ENCODE measurements at regions not wholly inside any gene's neighbourhood (a gene's known extent, or its start where the extent isn't known, plus 50 kb on each side); places are given as distances from the start of the nearest gene placed in this dataset.

DNA sequence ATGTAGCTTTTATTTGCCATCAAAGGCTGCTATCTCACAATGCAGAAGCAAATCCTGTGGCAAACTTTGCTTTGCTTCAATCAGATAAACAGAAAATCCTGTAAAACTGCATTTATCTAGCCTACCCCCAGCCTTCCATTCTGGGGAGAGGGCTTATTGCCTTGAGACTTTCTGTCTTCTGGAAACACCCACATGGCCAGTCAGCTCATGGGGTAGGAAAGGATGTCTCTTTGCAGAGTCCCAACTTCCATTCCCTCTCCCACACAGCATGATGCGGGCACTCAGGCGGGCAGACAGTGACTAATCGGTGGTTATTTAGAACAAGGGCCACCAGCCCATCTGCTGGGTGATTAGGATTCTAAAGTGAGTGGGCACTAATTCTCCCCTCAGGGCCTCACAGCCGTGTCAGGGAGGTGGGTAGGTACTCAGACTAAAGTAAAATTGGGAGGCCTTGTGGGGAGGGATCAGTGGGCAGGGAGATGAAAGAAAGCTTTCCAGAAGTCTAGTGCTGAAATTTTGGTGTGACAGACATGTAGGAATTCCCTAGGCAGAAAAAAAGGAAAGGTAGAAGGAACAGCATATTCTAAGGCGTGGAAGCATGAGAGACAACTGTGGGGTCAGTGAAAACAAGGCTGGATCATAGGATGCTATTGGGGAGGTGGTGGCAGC is 720.5 kb downstream of the VRK1 start:
- DNase-seq (ENCODE audit: low spot score) = no peak

DNA sequence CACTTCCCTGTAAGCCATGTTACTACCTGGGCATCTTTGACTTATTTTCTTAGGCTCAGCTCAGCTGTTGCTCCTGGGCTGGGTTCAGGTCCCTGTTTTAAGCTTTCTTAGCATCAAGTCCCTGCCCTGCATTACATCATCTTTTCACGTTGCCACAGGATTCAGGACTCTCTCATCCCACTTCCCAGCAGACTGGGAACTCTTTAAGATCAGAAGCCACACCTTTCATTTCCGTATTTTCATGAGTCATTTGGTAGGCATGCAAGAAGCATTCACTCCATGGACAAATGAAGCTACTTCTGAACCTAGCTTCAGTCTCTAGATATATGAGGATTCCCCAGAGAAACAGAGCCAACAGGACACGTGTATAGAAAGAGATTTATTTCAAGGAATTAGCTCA is 726.8 kb downstream of the VRK1 start:
- no peak for DNase-seq (ENCODE audit: low spot score)

DNA sequence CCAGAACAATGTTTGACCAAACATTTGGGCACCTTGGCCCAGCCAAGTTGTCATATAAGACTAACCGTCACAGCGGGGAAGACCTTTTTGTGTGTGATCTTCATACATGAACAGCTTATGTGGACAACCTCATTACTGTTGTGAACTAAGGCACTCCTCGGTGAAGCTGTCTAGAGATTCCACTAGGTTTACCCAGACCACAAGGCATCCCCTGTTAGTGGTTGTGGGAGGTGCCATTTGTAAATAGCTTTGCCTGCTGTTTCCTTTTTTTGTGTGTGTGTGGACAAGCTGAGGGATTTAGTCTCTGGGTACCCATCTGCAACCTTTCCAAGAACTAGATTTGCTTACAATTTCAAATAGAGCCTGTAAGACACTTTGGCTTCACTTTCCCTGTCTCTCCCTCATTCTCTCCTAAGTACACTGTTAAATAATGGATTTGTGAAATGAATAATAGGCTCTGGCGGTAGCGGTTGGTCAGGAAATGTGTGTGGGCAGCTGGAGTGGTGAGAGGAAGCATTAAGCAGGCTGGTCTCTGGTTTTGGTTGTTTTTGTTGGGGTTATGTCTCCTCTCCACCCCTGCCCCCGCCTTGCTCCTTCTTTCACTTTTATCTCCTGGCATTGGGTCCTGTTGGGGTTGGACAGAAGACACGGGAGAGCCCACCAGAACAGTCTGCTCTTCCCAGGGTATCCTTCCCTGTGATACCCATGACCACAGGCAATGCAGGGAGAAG is 727.6 kb downstream of the VRK1 start:
- no peak for DNase-seq (ENCODE audit: low spot score)

DNA sequence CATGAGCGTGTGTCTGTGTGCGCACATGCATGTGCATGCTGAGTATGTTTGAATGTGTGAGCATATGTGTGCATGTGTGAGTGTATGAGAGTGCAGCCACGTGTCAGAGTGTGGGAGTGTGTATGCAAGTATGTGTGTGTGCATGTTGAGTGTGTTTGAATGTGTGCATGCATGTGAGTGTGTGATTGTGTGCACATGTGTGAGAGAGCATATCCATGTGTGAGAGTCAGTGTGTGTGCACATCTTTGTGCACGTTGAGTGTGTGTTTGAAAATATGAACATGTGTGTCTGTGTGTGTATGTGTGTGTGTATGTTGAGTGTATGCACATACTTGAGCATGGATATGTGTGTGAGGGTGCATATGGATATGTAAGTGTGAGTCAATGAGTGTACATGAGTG is 730.8 kb downstream of the VRK1 start:
- DNase-seq (ENCODE audit: low spot score) = no peak

DNA sequence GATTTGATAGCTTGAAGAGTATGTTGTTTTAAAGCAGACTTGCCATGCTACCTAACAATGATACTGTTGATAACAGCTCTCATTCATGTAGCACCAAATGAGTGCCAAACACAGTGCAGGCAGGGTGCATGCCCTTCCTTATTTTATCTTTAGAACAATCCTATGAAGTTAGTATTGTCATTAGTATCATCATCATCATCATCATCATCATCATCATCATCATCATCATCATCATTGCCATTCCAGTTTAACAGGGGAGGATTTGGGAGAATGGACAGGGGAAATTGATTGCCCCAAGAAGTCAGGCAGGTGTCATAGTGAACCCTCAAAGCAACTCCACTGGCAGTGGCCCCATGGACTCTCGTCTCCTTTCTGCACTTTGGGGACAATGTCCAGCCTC is 734.9 kb downstream of the VRK1 start:
- no peak for DNase-seq (ENCODE audit: low spot score)

DNA sequence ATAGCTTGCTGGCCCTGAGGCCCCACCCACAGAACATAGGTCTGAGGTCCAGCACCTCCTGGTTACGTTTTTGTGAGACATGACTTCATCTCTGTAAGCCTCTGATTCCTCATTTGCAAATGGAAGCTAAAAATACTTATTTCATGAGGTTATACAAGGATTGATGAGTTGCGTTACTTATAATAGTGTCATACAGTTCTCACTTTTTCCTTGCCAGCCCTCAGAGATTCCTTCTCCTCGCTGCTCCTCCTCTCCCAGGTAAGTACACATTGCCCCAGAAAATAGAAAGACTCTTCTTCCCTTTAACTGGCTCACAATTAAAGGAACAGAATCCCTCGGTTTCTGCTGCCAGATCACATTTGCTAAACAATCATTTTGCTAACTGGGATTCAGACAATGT is 739.2 kb downstream of the VRK1 start:
- DNase-seq (ENCODE audit: low spot score) = no peak

DNA sequence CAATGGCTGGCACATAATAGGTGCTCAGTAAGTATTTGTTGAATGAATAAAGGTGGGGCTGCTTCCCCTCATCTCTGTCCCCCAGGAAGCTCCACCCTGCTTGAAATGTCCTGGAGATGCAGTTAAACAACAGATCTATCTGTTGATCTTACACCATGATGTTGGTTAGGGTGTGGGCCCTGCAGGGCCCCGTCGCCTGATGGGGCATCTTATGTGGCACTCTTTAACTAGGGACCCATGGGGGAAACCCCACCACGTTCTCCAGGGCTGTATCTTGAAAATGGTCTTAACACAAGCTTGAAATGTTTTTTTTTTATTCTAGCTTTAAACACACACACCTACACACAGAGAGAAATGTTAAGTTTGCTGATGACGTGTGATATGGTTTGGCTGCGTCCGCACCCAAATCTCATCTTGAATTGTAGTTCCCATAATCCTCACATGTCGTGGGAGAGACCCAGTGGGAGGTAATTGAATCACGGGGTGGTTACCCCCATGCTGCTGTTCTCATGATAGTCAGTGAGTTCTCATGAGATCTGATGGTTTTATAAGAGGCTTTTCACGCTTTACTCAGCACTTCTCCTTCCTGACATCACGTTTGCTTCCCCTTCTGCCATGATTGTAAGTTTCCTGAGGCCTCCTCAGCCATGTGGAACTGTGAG is 741.7 kb downstream of the VRK1 start:
- DNase-seq (ENCODE audit: low spot score) = no peak

DNA sequence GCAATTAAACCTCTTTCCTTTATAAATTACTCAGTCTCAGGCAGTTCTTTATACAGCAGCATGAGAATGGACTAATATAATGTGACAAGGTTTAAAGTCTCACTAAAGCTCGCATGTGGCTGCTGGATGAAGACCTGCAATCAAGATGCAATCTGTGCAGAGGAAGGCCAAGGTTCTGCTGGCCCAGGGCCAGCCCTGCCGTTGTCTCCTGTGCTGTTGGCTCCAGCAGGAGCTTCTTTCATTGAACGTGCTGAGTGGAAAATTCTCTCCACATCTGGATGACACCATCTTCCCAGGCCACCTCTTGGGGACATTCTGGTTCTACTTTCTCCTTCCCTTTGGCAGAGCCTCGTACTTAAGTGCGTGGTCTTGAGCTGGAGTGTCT is 742.2 kb downstream of the VRK1 start:
- DNase-seq (ENCODE audit: low spot score) = no peak

DNA sequence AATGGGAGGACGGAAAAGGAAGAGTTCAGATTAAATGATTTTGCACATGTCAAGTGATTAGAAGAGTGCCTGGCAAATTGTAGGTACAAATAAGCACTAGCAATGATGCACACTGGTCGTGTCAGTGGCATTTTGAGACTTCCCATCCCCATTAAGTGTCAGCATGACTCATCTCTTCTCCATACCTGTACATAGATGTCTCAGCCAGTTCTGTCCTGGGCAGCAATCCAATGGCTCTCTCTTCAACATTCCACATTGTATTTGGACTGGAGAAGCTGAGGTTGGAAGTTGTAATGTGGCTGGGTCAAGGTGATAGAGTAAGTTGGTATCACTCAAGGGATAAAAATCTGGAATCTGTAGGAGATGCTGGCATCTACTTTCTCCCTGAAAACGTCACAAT is 742.7 kb downstream of the VRK1 start:
- DNase-seq (ENCODE audit: low spot score) = no peak

DNA sequence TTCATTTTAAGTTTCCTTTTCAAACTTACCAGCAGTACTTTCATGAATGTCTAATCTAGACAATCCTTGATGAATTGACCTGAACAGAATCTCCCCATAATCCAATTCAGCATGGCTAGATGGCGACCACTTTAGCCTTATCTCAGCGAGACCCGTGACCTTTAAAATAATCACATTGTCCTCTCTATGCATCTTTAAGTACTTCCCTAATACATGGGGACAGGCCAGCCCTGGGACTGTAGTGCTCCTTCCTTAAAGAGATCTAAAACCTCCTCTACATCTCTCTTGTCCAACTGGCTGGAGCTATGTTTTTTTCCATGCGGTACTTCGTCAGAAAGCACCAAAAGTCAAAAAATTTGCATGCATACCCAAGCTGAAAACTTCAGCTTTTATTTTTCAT is 746.0 kb downstream of the VRK1 start:
- no peak for DNase-seq (ENCODE audit: low spot score)

DNA sequence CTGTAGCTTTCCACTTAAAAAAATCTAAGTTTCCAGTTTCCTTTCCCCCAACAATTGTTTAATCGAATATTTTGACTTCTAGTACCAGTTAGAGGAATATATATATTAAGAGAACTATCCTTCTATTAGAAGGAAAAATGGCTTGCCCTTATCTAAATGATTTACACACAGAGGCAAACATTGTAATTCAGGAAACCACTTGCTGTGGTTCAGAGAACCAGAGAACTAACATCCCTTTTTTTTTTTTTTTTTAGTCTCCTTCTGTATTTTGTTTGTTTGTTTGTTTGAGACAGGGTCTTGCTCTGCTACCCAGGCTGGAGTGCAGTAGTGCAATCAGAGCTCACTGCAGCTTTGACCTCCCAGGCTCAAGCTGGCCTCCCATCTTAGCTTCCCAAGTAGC is 746.6 kb downstream of the VRK1 start:
- DNase-seq (ENCODE audit: low spot score) = no peak

DNA sequence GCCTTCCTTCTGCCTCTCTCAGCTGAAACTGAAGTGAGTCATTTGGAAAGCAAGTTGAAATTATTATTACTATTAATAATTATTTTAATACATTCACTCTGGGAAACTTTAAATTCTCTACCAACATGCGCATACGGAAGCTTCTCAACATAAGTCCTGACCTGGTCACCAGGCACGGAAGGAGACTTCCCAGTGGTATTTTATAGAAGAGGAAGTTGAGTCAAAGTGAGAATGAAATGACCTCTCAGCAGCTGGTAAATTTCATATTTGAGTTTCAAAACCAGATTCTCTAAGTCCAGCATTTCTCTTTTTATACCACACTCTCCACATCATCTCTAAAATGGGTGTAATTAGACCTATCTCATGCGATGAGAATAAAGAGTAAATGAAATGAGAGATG is 747.4 kb downstream of the VRK1 start:
- DNase-seq (ENCODE audit: low spot score) = no peak

DNA sequence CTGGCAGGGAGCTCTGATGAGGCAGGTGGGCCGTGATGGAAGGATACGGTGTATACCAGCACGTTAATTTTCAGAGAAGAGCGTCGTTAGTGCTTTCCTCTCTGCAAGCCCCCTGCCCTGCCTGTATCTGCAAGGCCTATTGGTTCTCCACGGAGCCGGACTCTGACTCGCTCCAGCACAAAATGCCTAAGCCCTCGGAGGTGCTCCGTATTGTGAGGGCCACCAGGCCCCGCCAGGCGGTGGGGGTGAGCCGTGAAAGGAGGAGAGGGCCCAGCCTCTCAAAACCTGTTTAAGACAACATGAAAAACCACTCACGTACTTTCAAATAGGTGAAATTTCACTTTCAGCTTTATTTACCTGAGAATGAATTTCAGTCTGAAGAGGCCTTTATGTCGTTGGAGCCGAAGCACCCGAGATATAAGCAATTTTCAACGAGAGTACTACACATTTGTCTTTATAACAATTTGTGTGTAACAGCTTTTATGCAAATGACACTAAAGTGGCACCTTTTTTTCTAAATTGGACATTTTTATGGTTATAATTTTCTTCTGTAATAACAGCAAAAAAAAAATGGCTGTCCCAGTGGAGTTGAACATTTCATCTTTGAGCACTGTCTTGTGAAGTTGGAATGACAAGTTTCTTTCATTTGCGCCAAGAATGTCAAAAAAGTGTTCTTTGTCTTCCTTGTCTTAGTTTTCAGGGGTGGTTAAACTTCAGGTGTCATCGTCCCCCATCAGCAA is 749.5 kb downstream of the VRK1 start:
- DNase-seq (ENCODE audit: low spot score) = no peak

DNA sequence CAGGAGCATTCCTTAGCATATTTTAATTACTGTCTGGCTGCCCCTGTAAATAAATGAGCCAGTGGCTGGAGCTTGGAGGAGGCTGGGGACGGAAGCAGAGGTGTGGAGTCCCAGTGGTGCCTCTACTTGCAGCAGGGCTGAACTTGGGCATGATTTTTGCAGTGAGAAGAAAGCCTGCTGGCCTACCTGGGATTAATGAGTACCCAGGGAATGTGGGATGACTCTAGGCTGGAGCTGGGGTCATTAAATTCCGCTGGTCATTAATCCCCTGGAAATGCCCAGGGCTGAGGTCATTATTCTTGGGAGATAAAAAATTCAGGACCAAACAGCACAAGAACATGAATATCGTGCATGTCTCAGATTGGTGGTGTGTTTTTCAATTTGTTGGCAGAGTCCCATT is 753.3 kb downstream of the VRK1 start:
- DNase-seq (ENCODE audit: low spot score) = no peak

DNA sequence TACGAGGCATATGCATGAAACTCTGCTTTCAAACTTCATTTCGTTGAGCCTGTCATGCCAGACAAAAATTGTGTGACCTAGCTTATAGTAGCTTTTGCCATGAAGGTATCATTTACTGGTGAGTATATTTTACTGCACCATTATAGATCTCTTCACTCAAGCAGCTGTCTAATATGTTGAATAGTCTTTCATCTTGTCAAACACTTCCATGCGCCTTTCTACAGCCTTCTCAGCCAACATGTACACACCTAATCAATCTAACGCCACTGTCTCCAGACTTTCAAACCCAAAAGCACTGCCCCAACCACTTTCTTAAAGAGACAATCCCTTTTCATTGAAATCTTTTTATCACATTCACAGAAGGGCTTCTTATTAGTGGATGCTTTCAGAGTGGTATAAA is 757.4 kb downstream of the VRK1 start:
- no peak for DNase-seq (ENCODE audit: low spot score)

DNA sequence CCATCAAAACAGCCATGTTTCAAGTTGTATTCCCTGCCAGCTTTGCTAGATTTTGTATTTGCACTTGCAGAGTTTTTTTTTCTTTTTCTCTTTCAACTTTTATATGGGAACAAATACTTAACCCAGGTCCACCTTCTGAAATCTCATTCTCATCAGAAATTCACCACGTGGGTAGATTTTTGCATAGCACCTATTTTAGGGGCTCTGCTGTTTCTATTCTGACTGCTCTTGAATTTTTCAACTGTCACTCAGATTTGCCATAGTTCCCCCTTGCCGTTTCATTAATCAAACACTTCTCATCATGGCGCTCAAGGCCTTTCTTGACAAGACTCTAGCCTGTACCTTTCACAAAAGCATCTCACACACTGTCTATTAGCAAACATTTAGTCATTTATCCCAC is 767.2 kb downstream of the VRK1 start:
- DNase-seq (ENCODE audit: low spot score) = no peak

DNA sequence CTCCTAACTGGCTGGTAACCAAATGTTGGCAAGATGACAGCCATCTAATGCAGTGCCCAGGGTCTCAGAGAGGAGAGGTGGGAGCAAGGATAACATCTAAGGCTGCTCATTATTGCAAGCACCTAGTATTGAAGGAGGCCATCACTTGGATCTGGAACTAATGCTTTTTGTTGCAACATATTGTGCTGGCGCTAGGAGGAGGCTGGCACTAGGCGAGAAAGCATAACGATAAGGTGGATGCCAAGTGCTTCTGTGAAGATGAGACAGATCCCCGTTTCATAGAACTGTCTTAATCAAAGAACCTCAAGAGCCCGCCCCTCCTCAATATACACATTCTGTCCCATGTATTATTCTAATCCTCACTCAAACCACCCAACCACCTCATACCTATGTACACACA is 774.0 kb downstream of the VRK1 start:
- DNase-seq (ENCODE audit: low spot score) = no peak

DNA sequence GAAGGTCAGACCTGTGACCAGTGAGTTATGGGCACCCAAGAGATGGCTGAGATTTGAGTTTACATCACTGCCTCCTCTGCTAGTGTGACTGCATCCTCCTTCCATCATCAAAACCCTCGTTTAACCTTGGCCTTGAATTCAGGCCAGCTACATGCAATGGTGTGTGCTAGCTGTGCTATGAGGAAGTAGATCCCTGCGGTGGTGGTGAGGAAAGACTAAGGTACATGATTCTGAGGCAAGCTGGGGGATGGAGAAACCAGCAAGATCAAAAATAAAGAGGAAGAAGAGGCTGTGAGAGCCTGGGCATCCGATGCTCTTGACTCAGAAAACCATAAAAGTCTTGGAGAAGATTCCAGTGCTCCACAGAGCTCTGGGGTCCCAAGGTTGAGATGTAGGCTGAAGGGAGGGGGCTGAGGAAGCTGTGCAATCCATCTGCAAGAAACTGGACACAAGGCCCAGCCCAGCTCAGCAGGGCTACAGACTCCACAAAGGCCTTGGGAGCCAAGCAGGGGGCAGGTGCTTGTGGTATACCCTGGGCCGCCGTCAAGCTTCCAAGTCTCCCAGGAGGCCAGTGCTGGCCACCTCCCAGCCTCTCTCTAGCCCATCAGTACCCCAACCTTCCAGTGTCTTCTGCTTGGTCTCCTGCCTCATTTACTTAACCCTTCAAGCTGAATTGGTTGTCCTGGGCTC is 774.8 kb downstream of the VRK1 start:
- no peak for DNase-seq (ENCODE audit: low spot score)

DNA sequence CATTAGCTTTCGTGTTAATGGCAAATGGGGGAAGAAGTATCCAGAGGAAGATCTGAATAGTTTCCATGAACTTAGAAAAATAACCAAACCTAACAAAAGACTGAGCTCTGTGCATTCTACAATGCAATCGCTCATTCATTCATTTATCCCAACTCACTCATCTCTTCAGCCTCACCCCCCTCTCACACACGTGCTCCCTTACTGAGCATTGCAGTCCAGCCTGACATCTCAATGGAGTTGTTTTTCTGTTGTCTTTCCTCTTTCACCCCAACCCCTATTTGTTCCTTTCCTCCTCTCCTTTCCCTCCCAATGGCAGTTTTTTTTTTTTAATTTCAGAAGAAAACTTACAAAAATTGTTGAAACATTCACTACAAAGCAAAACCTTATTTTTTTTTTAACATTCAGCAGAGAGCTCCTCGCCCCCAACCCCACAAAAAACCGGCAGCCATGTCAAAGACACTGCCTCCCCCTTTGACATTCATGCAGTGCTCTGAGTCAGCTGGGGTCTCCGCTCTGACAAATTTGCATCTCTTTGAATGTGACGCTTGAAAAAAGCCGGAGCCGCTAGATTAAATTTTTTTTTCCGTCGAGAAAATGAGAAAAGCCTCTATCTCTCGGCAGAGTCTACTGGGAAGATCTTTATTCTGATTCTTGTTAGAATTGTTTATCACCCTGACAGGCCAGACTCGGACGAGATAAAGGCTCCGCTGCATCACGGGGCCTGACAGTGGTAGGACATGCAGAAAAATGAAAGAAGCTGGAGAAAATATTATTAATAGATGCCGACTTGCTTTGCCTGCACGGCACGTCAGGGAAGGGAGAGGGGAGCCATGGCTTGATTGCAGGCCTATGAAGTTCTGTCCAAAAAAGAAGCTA is 775.6 kb downstream of the VRK1 start:
- DNase-seq (ENCODE audit: low spot score) = no peak

DNA sequence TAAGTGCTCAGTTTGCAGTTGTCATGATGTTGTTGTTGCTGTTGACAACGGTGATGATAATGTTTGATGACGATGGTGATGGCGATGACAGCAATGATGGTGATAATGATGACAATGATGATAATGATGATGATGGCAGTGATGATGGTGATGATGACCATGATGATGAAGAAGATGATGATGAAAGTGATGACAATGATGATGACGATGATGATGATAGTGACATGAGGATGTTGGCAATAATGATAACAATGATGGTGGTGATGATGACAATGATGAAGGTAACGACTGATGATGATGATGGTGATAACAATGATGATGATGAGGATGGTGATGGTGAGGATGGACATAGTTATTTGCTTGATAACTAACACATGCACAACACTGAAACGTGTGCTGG is 778.5 kb downstream of the VRK1 start:
- DNase-seq (ENCODE audit: low spot score) = no peak

DNA sequence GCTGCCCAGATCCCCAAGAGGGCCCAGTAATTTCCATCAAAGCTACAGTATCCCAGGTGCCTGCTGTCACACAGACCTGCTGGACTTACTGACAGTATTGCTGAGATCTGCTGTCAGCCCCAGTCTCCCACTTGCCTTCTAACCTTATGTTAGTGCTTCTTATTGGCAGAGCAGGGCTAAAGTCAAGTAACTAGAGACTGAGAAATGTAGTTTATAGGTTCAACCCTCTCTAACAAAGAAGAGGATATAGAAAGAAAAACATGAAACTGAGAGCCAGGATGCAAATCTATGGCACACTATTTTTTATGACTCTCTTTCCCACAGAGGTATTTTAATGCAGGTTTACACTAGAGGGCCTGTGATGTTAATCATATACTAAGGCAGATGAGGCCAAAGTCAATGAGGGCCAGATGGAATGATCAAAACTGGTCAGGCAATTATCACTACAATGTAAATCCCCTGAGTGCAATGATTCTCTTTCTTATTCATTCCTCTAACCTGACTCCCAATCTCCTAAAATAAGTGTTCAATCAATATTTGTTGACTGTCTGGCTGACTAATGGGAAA is 781.9 kb downstream of the VRK1 start:
- DNase-seq (ENCODE audit: low spot score) = no peak

All from AG08396 (cell line).